Cardiac fibroblast (primary cell): ENCODE measurements at regions not wholly inside any gene's neighbourhood (a gene's known extent, or its start where the extent isn't known, plus 50 kb on each side); places are given as distances from the start of the nearest gene placed in this dataset.

Experiments used
- DNase-seq, 2 donors: peaks; one replicate each; pipeline versions ENCODE4 v3.0.0 to v3.0.0-alpha.2; 2010; ENCODE audit warnings: low read depth in 2 of 2
- H3K4me3 ChIP-seq, 2 donors: replicated peaks in 1 of 2; 1 replicate in 1 of 2; 2 replicates in 1 of 2; pipeline ENCODE4 v1.5.1; 2011; ENCODE audit warnings: low read depth in 2 of 2, low read length in 2 of 2, mild to moderate bottlenecking in 2 of 2, moderate library complexity in 1 of 2
- CTCF ChIP-seq: IDR thresholded peaks from one replicate; pipeline ENCODE4 v1.5.1; 2011; ENCODE audit warnings: low read depth, mild to moderate bottlenecking, low read length, inconsistent platforms

GRCh38 chr13:68428292-68428691 lies 1198.2 kb upstream of the PCDH9 start:
- no peak for TF ChIP-seq CTCF
- no peak overlapping the region for H3K4me3 ChIP-seq
- no peak for DNase-seq

GRCh38 chr13:68417801-68418200 lies 1187.7 kb upstream of the PCDH9 start:
- no peak overlapping the region for H3K4me3 ChIP-seq
- TF ChIP-seq CTCF: no peak
- DNase-seq: no peak

GRCh38 chr13:68410007-68410406 lies 1179.9 kb upstream of the PCDH9 start:
- no peak for DNase-seq
- no peak for TF ChIP-seq CTCF
- no peak overlapping the region for H3K4me3 ChIP-seq

GRCh38 chr13:68390987-68391386 lies 1160.9 kb upstream of the PCDH9 start:
- no peak overlapping the region for H3K4me3 ChIP-seq
- no peak for TF ChIP-seq CTCF
- no peak for DNase-seq

GRCh38 chr13:68386808-68387207 lies 1156.7 kb upstream of the PCDH9 start:
- H3K4me3 ChIP-seq: no peak overlapping the region
- no peak for TF ChIP-seq CTCF
- DNase-seq: no peak

GRCh38 chr13:68380041-68380973 lies 1150.2 kb upstream of the PCDH9 start:
- TF ChIP-seq CTCF: no peak
- no peak for DNase-seq
- H3K4me3 ChIP-seq: no peak overlapping the region
